Keratinocyte (primary cell): ENCODE measurements at regions not wholly inside any gene's neighbourhood (a gene's known extent, or its start where the extent isn't known, plus 50 kb on each side); places are given as distances from the start of the nearest gene placed in this dataset.

ENCODE experiments used
- CTCF ChIP-seq, 3 experiments: IDR thresholded peaks in 1 of 3; conservative IDR thresholded peaks in 1 of 3; optimal IDR thresholded peaks in 1 of 3; 2 replicates in 2 of 3; 3 replicates in 1 of 3; pipeline versions ENCODE3 to v1.5.1; 2011; ENCODE audit warnings: low read length in 3 of 3, mild to moderate bottlenecking in 3 of 3, moderate library complexity in 2 of 3, control low read depth in 1 of 3, inconsistent platforms in 1 of 3; ENCODE audit not compliant: insufficient read depth in 2 of 3; ENCODE audit errors: extremely low read depth in 1 of 3
- EZH2 ChIP-seq: IDR thresholded peaks from one replicate; pipeline ENCODE4 v1.6.1; 2012; ENCODE audit warnings: inconsistent platforms, mild to moderate bottlenecking, low read length, moderate library complexity

GRCh38 chr1:91135799-91136198 is 114.0 kb upstream of the ZNF644 start:
- TF ChIP-seq CTCF (optimal IDR thresholded peaks at IDR 0.05 in 1 of 3, IDR thresholded peaks at IDR 0.05 in 1 of 3, conservative IDR thresholded peaks at IDR 0.05 in 1 of 3; ENCODE audit: extremely low read depth in 1 of 3, insufficient read depth in 2 of 3, low read length in 3 of 3) (no peak), EZH2 (no peak)
